ENCODE measurements at regions not wholly inside any gene's neighbourhood (a gene's known extent, or its start where the extent isn't known, plus 50 kb on each side); places are given as distances from the start of the nearest gene placed in this dataset.

GRCh38 chrX:28246675-28247074 lies 265.4 kb upstream of the DCAF8L1 start:
- TF ChIP-seq STAG1 (CRISPR knock-in tag; IDR thresholded peaks at IDR 0.05) (no peak), REST (IDR thresholded peaks at IDR 0.05; ENCODE audit: borderline replicate concordance in 1 of 2, low read depth in 1 of 2, low read length in 2 of 2) (no peak), MEIS2 (CRISPR knock-in tag; IDR thresholded peaks at IDR 0.05) (no peak), ATF7-NPFF (CRISPR knock-in tag; IDR thresholded peaks at IDR 0.05; ENCODE audit: low read depth) (no peak), CTCF (CRISPR knock-in tag; IDR thresholded peaks at IDR 0.05) (no peak), HOXA9 (CRISPR knock-in tag; IDR thresholded peaks at IDR 0.05; ENCODE audit: borderline replicate concordance) (no peak), MAFG (CRISPR knock-in tag; IDR thresholded peaks at IDR 0.05) (no peak), MED1 (CRISPR knock-in tag; IDR thresholded peaks at IDR 0.05) (no peak), MXI1 (IDR thresholded peaks at IDR 0.05; ENCODE audit: borderline replicate concordance, low read depth, low read length) (no peak), JUND (CRISPR knock-in tag; IDR thresholded peaks at IDR 0.05) (no peak), SOX6 (IDR thresholded peaks at IDR 0.05) (no peak), SOX6 (CRISPR knock-in tag; IDR thresholded peaks at IDR 0.05) (no peak), CEBPB (IDR thresholded peaks at IDR 0.05; ENCODE audit: borderline replicate concordance, low read depth, low read length) (0 out of 2 replicates have a peak, but pooled peaks have one; percentile 2), ZBTB43 (CRISPR knock-in tag; conservative IDR thresholded peaks at IDR 0.05) (no peak)
